Nephron progenitor cell (in vitro differentiated cells): ENCODE measurements at regions not wholly inside any gene's neighbourhood (a gene's known extent, or its start where the extent isn't known, plus 50 kb on each side); places are given as distances from the start of the nearest gene placed in this dataset.
"Not testable (repeated sequence)": the region's sequence is repeated elsewhere in the genome, so short reads cannot be mapped to it uniquely, and the experiment has no call there.

ENCODE experiments used
- DNase-seq: peaks from one replicate; pipeline ENCODE4 v3.0.0; 2021
- H3K27ac Mint-ChIP-seq: 2 replicates; pipeline ENCODE4 v1.8.0; 2021; ENCODE audit warnings: mild to moderate bottlenecking, moderate library complexity, mixed read lengths
- H3K27me3 Mint-ChIP-seq: 2 replicates; pipeline ENCODE4 v1.8.0; 2021; ENCODE audit warnings: mild to moderate bottlenecking, low read depth, mixed read lengths; ENCODE audit not compliant: poor library complexity
- H3K36me3 Mint-ChIP-seq: 2 replicates; pipeline ENCODE4 v1.8.0; 2021; ENCODE audit warnings: low read depth, mixed read lengths
- H3K4me1 Mint-ChIP-seq: 2 replicates; pipeline ENCODE4 v1.8.0; 2021; ENCODE audit warnings: mixed read lengths
- H3K4me3 Mint-ChIP-seq: 2 replicates; pipeline ENCODE4 v1.8.0; 2021; ENCODE audit warnings: mild to moderate bottlenecking, moderate library complexity, mixed read lengths
- H3K9me3 Mint-ChIP-seq: 2 replicates; pipeline ENCODE4 v1.8.0; 2021; ENCODE audit warnings: mild to moderate bottlenecking, moderate library complexity, mixed read lengths
- TF ChIP-seq, protein P1 (sequence below): fragments of 200-600 bp; sonication (generic); IDR thresholded peaks from 2 replicates; pipeline ENCODE4 v1.5.0; 2021; ENCODE audit warnings: antibody characterized with exemption

DNA sequence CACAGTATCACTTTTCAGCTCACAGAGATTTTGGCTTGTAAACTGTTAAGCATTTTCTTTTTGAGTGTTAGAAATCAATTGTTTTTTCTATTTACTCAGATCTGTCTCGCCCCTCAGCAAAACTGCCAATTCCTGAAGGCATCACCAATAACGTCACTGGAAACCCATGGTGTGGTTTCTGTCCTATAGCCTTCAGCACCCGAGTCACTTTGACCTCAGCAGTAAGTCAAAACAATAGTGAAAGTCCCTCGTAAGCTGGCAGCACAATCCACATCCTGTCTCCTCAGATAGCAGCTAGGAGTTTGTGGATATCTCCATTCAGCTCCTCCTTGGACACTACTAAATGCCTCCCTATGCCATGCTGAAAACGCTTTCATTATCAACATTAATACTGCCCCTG lies 1787.4 kb upstream of the ADGRL3 start:
- Mint-ChIP-seq H3K9me3 (peaks cover 9% of the 10 kb centered on the region), H3K36me3 (no peaks in the 10 kb centered on the region), H3K27me3 (no peaks in the 10 kb centered on the region), H3K27ac (peak overlapping the region; percentile 26), H3K4me1 (no peaks in the 10 kb centered on the region), H3K4me3 (no peak overlapping the region)
- TF ChIP-seq, protein P1, sequence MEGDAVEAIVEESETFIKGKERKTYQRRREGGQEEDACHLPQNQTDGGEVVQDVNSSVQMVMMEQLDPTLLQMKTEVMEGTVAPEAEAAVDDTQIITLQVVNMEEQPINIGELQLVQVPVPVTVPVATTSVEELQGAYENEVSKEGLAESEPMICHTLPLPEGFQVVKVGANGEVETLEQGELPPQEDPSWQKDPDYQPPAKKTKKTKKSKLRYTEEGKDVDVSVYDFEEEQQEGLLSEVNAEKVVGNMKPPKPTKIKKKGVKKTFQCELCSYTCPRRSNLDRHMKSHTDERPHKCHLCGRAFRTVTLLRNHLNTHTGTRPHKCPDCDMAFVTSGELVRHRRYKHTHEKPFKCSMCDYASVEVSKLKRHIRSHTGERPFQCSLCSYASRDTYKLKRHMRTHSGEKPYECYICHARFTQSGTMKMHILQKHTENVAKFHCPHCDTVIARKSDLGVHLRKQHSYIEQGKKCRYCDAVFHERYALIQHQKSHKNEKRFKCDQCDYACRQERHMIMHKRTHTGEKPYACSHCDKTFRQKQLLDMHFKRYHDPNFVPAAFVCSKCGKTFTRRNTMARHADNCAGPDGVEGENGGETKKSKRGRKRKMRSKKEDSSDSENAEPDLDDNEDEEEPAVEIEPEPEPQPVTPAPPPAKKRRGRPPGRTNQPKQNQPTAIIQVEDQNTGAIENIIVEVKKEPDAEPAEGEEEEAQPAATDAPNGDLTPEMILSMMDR: no peak
- no peak for DNase-seq

DNA sequence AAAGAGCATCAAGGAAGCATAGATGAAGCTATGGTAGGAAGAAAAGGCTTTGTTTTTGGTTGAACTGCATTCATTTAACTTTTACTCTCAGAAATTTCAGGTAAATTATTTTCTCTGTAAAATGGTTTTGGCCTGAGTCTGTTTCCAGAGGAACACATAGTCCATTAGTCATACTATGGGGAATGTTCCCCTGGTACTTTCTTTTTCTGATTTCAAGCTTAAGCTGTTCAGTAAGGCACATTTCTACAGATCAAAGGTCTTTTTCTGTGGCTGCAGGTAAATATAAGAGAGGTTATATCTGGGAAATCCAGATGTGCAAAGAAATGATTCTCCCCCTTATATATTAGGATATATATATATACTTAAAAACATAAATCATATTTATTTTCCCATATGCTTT lies 1744.4 kb upstream of the ADGRL3 start:
- Mint-ChIP-seq H3K27ac (no peak overlapping the region), H3K27me3 (no peaks in the 10 kb centered on the region), H3K36me3 (no peaks in the 10 kb centered on the region), H3K4me3 (no peak overlapping the region), H3K4me1 (no peaks in the 10 kb centered on the region), H3K9me3 (no peaks in the 10 kb centered on the region)
- no peak for DNase-seq
- TF ChIP-seq, protein P1: no peak

DNA sequence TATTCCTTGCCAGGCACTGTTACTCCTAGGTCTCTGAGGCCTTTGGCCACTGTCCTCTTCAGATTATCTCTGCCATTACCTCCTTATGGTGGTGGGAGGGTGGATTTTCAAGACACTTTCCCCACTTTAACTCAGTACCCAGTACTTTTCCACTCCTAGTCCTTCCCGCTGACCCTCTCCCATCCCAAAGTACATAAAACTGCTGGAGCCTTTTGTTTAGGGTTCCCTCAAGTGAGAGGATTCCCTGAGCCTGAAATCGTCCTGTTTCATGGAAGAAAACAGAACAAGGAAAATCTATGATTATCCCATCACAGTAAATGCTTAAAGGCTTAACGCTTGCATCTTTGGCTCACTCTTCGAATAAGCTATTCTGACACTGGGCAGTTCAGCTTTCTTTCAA lies 1742.5 kb upstream of the ADGRL3 start:
- Mint-ChIP-seq H3K9me3 (no peaks in the 10 kb centered on the region), H3K36me3 (no peaks in the 10 kb centered on the region), H3K4me3 (no peak overlapping the region), H3K27ac (no peak overlapping the region), H3K27me3 (no peaks in the 10 kb centered on the region), H3K4me1 (no peaks in the 10 kb centered on the region)
- TF ChIP-seq, protein P1: no peak
- no peak for DNase-seq

DNA sequence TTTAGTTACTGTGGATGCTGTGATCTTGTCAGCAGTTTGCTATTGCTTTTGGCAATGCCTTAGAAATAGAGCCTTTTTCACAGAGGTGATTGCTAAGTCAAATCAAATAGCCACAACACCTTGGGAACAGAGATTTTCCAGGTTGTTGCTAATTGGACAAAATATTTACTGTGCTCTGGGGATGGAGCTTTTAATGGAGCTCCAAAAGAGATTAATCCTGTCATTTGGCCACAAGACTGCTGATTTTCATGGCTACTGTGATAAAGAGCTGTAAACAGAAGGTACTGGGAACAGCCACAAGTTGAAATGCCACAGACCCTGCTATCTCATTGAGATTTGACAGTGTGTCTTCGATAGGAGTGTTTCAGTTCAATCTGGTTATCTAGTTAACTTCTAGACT lies 1715.2 kb upstream of the ADGRL3 start:
- Mint-ChIP-seq H3K36me3 (no peaks in the 10 kb centered on the region), H3K27ac (no peak overlapping the region), H3K27me3 (no peaks in the 10 kb centered on the region), H3K4me3 (no peak overlapping the region), H3K4me1 (no peaks in the 10 kb centered on the region), H3K9me3 (peaks cover 31% of the 10 kb centered on the region)
- DNase-seq: no peak
- TF ChIP-seq, protein P1: no peak

DNA sequence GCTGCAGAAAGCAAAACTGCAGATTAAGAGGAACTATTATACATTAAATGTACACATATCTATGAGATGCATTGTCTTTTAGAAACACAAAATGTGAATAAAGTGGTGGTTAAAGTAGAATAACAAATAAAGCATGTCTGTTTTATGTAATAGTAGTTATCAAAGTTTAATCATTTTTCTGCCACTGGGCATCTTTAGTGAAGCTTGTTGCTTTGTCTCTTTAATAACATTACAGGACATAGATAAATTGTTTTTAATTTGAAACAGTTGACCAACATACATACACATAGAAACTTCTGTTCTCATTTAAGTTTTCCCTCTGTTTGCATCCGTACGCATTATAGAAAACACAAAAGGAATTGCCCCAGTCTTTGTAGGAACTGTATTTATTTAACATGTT lies 1700.0 kb upstream of the ADGRL3 start:
- no peak for DNase-seq
- H3K9me3 Mint-ChIP-seq: no peaks in the 10 kb centered on the region
- H3K4me3 Mint-ChIP-seq: no peak overlapping the region
- TF ChIP-seq, protein P1: no peak
- H3K4me1 Mint-ChIP-seq: no peaks in the 10 kb centered on the region
- no peaks in the 10 kb centered on the region for H3K36me3 Mint-ChIP-seq
- no peak overlapping the region for H3K27ac Mint-ChIP-seq
- H3K27me3 Mint-ChIP-seq: no peaks in the 10 kb centered on the region

DNA sequence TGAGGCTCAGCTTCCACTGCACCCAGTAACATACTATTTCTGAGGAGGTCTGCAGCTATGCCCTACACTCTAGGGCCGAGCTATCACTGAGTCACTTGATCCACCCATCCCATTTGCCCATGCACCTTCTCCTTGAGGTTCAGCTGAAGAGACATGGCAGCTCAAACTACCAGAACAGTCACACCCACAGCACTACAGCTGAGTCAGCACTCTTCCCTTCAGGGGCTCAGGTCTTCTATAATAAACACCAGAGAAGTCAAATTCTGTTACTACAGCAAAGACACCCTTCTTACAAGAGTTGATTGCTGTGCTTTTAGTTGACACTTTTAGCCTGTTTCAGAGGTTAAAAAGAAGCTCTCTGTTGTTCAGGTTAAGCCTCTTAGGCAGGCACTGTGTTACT lies 1696.4 kb upstream of the ADGRL3 start:
- H3K4me1 Mint-ChIP-seq: no peaks in the 10 kb centered on the region

DNA sequence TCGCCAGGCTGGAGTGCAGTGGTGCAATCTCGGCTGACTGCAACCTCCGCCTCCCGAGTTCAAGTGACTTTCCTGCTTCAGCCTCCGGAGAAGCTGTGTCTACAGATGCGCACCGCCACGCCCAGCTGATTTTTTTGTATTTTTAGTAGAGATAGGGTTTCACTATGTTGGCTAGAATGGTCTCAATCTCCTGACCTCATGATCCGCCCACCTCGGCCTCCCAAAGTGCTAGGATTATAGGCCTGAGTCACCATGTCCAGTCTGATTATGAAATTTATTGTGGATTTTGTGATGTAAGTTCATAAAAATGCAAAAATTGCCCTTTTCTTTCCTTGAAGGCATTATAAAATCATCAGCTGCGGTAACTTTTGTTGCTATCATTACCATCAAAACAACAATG lies 1688.3 kb upstream of the ADGRL3 start:
- not testable (repeated sequence) for H3K27ac Mint-ChIP-seq, H3K4me1 Mint-ChIP-seq, H3K4me3 Mint-ChIP-seq, H3K36me3 Mint-ChIP-seq, DNase-seq, H3K27me3 Mint-ChIP-seq, H3K9me3 Mint-ChIP-seq

More for the DNA sequence above, 1696.4 kb upstream of the ADGRL3 start:
- no peak overlapping the region for H3K4me3 Mint-ChIP-seq
- H3K27me3 Mint-ChIP-seq: no peaks in the 10 kb centered on the region
- H3K9me3 Mint-ChIP-seq: no peaks in the 10 kb centered on the region
- no peak for DNase-seq
- no peak overlapping the region for H3K27ac Mint-ChIP-seq
- H3K36me3 Mint-ChIP-seq: no peaks in the 10 kb centered on the region
- TF ChIP-seq, protein P1: no peak
